A673 (cell line): ENCODE measurements at regions not wholly inside any gene's neighbourhood (a gene's known extent, or its start where the extent isn't known, plus 50 kb on each side); places are given as distances from the start of the nearest gene placed in this dataset.

Source experiments
- EZH2 ChIP-seq: fragments of 200-600 bp; sonication (generic); IDR thresholded peaks from 2 replicates; pipeline ENCODE4 v1.6.1; 2017; ENCODE audit warnings: borderline replicate concordance, low read depth, mild to moderate bottlenecking, mixed read lengths, antibody characterized with exemption, low read length; ENCODE audit not compliant: poor library complexity, severe bottlenecking
- TF ChIP-seq, protein P1 (sequence below): fragments of 300-800, 200-600 bp; sonication (generic); conservative IDR thresholded peaks from 2 replicates; pipeline ENCODE4 v1.5.1; 2017; ENCODE audit warnings: low read depth, mild to moderate bottlenecking, antibody characterized with exemption, low read length, moderate library complexity, mixed read lengths

GRCh38 chr1:110760321-110760720 lies 85.6 kb upstream of the KCNA3 start:
- TF ChIP-seq, protein P1, sequence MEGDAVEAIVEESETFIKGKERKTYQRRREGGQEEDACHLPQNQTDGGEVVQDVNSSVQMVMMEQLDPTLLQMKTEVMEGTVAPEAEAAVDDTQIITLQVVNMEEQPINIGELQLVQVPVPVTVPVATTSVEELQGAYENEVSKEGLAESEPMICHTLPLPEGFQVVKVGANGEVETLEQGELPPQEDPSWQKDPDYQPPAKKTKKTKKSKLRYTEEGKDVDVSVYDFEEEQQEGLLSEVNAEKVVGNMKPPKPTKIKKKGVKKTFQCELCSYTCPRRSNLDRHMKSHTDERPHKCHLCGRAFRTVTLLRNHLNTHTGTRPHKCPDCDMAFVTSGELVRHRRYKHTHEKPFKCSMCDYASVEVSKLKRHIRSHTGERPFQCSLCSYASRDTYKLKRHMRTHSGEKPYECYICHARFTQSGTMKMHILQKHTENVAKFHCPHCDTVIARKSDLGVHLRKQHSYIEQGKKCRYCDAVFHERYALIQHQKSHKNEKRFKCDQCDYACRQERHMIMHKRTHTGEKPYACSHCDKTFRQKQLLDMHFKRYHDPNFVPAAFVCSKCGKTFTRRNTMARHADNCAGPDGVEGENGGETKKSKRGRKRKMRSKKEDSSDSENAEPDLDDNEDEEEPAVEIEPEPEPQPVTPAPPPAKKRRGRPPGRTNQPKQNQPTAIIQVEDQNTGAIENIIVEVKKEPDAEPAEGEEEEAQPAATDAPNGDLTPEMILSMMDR, result no peak
- no peak for TF ChIP-seq EZH2
